ENCODE measurements at regions not wholly inside any gene's neighbourhood (a gene's known extent, or its start where the extent isn't known, plus 50 kb on each side); places are given as distances from the start of the nearest gene placed in this dataset.

DNA sequence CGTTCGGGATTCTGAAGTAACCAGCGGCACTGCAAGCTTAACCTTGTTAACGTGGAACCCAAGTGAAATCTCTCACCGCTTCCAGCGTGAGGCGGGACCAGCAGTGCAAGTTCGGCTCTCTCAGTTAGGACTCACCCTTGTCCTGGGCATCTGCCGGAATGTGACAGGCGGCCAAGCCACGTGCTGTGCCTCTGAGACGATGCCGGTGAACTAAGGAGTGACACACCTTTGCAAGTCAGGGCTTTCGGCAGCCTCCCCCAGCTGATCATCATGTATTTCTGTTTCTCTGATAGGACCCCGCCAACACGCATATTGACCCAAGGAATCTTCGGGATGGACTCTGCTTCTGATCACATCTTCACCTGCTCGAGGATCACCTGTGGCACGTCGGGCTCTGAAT is 415.0 kb upstream of the IRX1 start:
- Mint-ChIP-seq H3K27me3 (ENCODE audit: unreplicated experiment) (no peaks in the 10 kb centered on the region), H3K4me1 (ENCODE audit: low read depth, unreplicated experiment) (peaks cover 2% of the 10 kb centered on the region), H3K36me3 (ENCODE audit: unreplicated experiment) (no peaks in the 10 kb centered on the region), H3K9me3 (ENCODE audit: unreplicated experiment) (no peaks in the 10 kb centered on the region), H3K4me3 (ENCODE audit: unreplicated experiment) (no peak overlapping the region), H3K27ac (ENCODE audit: unreplicated experiment) (no peak overlapping the region)
- TF ChIP-seq, protein P1, sequence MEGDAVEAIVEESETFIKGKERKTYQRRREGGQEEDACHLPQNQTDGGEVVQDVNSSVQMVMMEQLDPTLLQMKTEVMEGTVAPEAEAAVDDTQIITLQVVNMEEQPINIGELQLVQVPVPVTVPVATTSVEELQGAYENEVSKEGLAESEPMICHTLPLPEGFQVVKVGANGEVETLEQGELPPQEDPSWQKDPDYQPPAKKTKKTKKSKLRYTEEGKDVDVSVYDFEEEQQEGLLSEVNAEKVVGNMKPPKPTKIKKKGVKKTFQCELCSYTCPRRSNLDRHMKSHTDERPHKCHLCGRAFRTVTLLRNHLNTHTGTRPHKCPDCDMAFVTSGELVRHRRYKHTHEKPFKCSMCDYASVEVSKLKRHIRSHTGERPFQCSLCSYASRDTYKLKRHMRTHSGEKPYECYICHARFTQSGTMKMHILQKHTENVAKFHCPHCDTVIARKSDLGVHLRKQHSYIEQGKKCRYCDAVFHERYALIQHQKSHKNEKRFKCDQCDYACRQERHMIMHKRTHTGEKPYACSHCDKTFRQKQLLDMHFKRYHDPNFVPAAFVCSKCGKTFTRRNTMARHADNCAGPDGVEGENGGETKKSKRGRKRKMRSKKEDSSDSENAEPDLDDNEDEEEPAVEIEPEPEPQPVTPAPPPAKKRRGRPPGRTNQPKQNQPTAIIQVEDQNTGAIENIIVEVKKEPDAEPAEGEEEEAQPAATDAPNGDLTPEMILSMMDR (IDR thresholded peaks at IDR 0.05; ENCODE audit: partially characterized antibody, unreplicated experiment), result no peak
- no peak for DNase-seq

DNA sequence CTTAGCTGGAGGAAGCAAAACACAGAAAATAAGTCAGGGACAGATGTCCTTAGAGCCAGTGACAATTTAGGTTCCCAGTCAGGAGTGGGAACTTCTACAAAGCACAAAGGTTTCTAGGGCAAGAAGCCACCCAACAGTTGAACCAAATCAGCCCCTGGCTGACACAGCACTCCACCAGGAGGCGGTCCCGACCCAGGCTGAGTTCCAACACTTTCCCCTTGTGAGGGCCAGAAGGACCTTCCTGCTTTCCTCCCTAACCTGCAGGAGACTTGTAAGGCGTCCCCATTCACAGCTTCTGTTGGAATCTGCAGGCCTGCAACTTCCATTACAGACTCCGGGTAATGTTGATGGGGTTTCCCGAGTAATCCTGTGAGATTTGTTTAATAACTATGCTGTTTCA is 416.4 kb upstream of the IRX1 start:
- Mint-ChIP-seq H3K4me3 (ENCODE audit: unreplicated experiment) (no peak overlapping the region), H3K9me3 (ENCODE audit: unreplicated experiment) (no peaks in the 10 kb centered on the region), H3K36me3 (ENCODE audit: unreplicated experiment) (no peaks in the 10 kb centered on the region), H3K27me3 (ENCODE audit: unreplicated experiment) (no peaks in the 10 kb centered on the region), H3K4me1 (ENCODE audit: low read depth, unreplicated experiment) (peaks cover 2% of the 10 kb centered on the region), H3K27ac (ENCODE audit: unreplicated experiment) (no peak overlapping the region)
- TF ChIP-seq, protein P1 (IDR thresholded peaks at IDR 0.05; ENCODE audit: partially characterized antibody, unreplicated experiment), result no peak
- DNase-seq, result no peak

DNA sequence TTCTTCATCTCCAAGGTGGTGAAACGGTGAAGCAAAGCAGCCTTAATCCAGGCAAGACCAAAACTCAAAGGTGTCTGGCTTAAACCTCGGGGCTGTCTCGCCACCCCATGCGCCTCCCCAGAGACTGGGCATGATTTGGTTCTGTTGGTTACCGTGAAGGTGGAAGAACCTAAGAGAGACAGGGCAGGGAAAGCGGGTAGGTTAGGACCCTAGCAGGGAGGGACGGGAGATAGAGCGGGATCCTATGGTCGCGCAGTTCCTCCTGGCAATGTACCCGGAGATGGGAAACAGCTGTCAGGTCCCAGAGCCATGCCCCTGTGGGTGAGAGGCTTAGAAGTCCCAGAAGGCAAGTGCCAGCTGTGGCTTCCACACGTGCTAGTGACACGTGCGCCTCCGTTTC is 418.3 kb upstream of the IRX1 start:
- Mint-ChIP-seq H3K9me3 (ENCODE audit: unreplicated experiment) (no peaks in the 10 kb centered on the region), H3K36me3 (ENCODE audit: unreplicated experiment) (no peaks in the 10 kb centered on the region), H3K4me1 (ENCODE audit: low read depth, unreplicated experiment) (peaks cover 2% of the 10 kb centered on the region), H3K27me3 (ENCODE audit: unreplicated experiment) (peaks cover 2% of the 10 kb centered on the region), H3K4me3 (ENCODE audit: unreplicated experiment) (no peak overlapping the region), H3K27ac (ENCODE audit: unreplicated experiment) (no peak overlapping the region)
- TF ChIP-seq, protein P1 (IDR thresholded peaks at IDR 0.05; ENCODE audit: partially characterized antibody, unreplicated experiment), result no peak
- DNase-seq, result no peak

DNA sequence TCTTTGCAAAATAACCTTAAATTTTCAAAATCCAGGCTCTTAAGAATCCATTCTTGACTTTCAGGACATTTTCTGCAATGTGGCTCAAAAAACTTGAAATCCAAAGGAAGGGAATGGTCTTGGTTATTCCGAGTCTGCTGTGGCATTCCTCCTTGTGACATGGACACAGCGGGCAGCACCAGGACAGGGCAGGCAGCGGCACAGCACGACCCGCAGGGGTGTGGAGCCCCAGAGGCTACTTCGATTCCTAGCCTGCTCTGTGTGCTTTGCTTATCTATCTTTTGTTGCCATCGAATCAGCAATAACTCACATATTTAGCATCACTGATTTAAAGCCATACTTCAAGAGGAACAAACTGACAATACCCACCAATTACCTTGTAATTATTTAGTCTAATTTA is 420.2 kb upstream of the IRX1 start:
- DNase-seq, result no peak
- TF ChIP-seq, protein P1 (IDR thresholded peaks at IDR 0.05; ENCODE audit: partially characterized antibody, unreplicated experiment), result no peak
- H3K4me3 Mint-ChIP-seq (ENCODE audit: unreplicated experiment), result no peak overlapping the region
- H3K4me1 Mint-ChIP-seq (ENCODE audit: low read depth, unreplicated experiment), result peaks cover 2% of the 10 kb centered on the region
- no peak overlapping the region for H3K27ac Mint-ChIP-seq (ENCODE audit: unreplicated experiment)
- H3K36me3 Mint-ChIP-seq (ENCODE audit: unreplicated experiment), result peaks cover 2% of the 10 kb centered on the region
- peaks cover 3% of the 10 kb centered on the region for H3K9me3 Mint-ChIP-seq (ENCODE audit: unreplicated experiment)
- peaks cover 2% of the 10 kb centered on the region for H3K27me3 Mint-ChIP-seq (ENCODE audit: unreplicated experiment)

DNA sequence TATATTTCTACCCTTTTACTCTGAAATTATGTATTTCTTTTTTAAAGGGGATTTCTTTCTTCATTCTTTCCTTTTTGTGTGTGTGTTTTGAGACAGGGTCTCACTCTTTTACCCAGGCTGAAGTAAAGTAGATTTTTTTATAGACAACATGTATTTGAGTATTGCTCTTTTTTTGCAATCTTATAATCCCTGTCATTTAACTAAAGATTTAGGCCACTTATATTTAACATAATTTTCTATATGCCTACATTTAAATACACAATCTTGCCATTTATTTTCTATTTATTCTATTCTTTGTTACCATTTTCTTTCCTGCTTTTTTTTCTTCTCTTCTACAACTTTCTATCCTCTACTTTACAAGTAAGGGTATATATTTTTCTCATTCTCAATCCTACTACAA is 416.0 kb upstream of the IRX2 start:
- Mint-ChIP-seq H3K9me3 (ENCODE audit: unreplicated experiment) (peaks cover 12% of the 10 kb centered on the region), H3K36me3 (ENCODE audit: unreplicated experiment) (peaks cover 13% of the 10 kb centered on the region), H3K4me3 (ENCODE audit: unreplicated experiment) (no peak overlapping the region), H3K27me3 (ENCODE audit: unreplicated experiment) (peaks cover under 1% of the 10 kb centered on the region), H3K27ac (ENCODE audit: unreplicated experiment) (no peak overlapping the region), H3K4me1 (ENCODE audit: low read depth, unreplicated experiment) (peaks cover 7% of the 10 kb centered on the region)
- no peak for DNase-seq
- TF ChIP-seq, protein P1 (IDR thresholded peaks at IDR 0.05; ENCODE audit: partially characterized antibody, unreplicated experiment), result no peak

All from glutamatergic neuron (in vitro differentiated cells).